AG09309 (cell line): ENCODE measurements at regions not wholly inside any gene's neighbourhood (a gene's known extent, or its start where the extent isn't known, plus 50 kb on each side); places are given as distances from the start of the nearest gene placed in this dataset.

Experiments used
- DNase-seq: peaks from one replicate; pipeline ENCODE4 v3.0.0-alpha.2; 2010; ENCODE audit warnings: low read depth
- H3K4me3 ChIP-seq: 2 replicates; pipeline ENCODE4 v1.5.1; 2011; ENCODE audit warnings: mild to moderate bottlenecking, low read depth, low read length, moderate library complexity; ENCODE audit not compliant: control insufficient read depth
- CTCF ChIP-seq: IDR thresholded peaks from 2 replicates; pipeline ENCODE4 v1.5.1; 2011; ENCODE audit warnings: mild to moderate bottlenecking, low read depth, low read length, inconsistent platforms; ENCODE audit not compliant: insufficient read depth, control insufficient read depth; ENCODE audit errors: missing control alignments

- DNase-seq: no peak
- H3K4me3 ChIP-seq: no peak overlapping the region
- no peak for TF ChIP-seq CTCF
Measured at GRCh38 chr4:38365748-38366310, 298.2 kb upstream of the KLF3 start.

DNA sequence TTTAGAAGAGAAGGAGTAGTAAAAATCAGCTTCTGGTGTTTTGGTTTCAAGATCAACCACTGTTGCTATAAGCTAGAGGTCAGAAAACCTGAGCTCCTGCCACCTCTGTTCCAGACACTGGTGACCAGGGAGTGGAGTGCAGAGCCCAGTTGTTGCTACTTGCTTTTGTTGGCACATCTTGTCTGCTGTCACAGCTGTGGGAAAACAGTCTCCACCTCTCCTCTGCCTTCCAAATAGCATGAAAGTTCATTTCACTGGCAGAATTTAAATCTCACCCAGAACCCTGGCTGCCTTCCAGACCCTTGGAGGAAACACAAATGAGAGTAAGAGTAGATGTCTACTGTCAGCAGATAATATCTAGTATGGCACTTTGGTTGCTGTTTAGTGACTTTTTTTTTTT, 297.5 kb upstream of the KLF3 start:
- DNase-seq: no peak
- no peak for TF ChIP-seq CTCF
- H3K4me3 ChIP-seq: no peak overlapping the region

GRCh38 chr4:38366997-38367396, 297.0 kb upstream of the KLF3 start:
- no peak overlapping the region for H3K4me3 ChIP-seq
- TF ChIP-seq CTCF: no peak
- no peak for DNase-seq

GRCh38 chr4:38367642-38368174, 296.3 kb upstream of the KLF3 start:
- no peak for TF ChIP-seq CTCF
- DNase-seq: no peak

DNA sequence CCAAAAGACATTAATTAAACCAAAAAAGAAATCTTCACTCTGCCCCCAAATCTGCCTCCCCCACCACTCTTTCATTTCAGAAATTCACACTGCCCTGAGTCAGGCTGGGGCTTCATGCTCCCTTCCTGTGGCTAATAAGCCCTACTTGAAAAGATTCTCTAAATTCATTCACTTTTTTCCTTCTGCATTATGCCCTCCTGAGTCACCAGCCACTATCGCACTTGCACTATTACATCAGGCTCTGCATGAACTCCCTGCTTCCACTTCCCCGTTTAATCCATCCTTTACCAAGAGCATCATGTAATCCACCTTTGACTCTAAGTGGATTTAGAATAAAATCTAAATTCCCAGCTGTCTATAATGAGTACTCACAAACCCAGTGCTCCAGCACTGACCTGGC, 295.4 kb upstream of the KLF3 start:
- no peak overlapping the region for H3K4me3 ChIP-seq
- peak; percentile 48 for DNase-seq
- TF ChIP-seq CTCF: no peak

More at GRCh38 chr4:38367642-38368174, 296.3 kb upstream of the KLF3 start:
- H3K4me3 ChIP-seq: no peak overlapping the region

DNA sequence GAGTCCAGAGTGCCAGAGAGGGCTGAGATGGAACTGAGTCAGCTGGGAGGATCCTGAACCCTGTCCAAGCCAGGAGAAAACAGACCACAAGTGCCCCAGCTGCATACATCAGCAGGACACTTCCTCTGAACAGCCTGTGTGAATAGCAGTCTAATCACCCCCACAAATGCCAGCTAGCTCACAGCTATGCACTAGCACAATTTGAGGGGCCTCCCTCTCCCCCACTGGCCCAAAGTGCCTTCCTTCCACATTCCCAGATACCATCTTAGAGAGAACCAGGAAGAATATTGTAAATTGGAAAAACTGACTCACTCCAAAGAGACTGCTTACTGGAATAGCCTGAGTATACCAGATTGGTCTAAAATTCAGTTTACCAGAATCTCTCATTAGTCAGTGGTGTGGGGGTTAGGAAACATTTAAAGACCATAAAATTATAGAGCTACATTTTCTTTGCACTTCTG, 292.6 kb upstream of the KLF3 start:
- peak; percentile 83 for DNase-seq
- no peak overlapping the region for H3K4me3 ChIP-seq
- TF ChIP-seq CTCF: no peak
